GM19351 (cell line): ENCODE measurements at regions not wholly inside any gene's neighbourhood (a gene's known extent, or its start where the extent isn't known, plus 50 kb on each side); places are given as distances from the start of the nearest gene placed in this dataset.
A peak's percentile ranks its signal among the peaks of the same experiment; 100 is the strongest.

Source experiments
- ATAC-seq: cut with Tn5 transposase; IDR thresholded peaks from one replicate; pipeline ENCODE4 v1.9.1; 2021; ENCODE audit warnings: mild to moderate bottlenecking, moderate library complexity; ENCODE audit not compliant: unreplicated experiment

- no peak for ATAC-seq
These were observed 206.4 kb upstream of the CCDC150 start for GRCh38 chr2:196433116-196433515.

GRCh38 chr2:196434217-196434616 lies 205.3 kb upstream of the CCDC150 start:
- no peak for ATAC-seq

GRCh38 chr2:196435189-196435588 lies 204.3 kb upstream of the CCDC150 start:
- ATAC-seq: no peak

GRCh38 chr2:196437626-196438025 lies 201.9 kb upstream of the CCDC150 start:
- ATAC-seq: no peak

- ATAC-seq: no peak
These were observed 199.8 kb upstream of the CCDC150 start for GRCh38 chr2:196439760-196440159.

- ATAC-seq: no peak
These were observed 199.1 kb upstream of the CCDC150 start for GRCh38 chr2:196440413-196440812.

GRCh38 chr2:196441527-196441926 lies 198.0 kb upstream of the CCDC150 start:
- ATAC-seq: peak; percentile 54

- ATAC-seq: no peak
These were observed 197.3 kb upstream of the CCDC150 start for GRCh38 chr2:196442211-196442610.

GRCh38 chr2:196444442-196444841 lies 195.1 kb upstream of the CCDC150 start:
- ATAC-seq: no peak

- ATAC-seq: no peak
These were observed 193.5 kb upstream of the CCDC150 start for GRCh38 chr2:196445991-196446390.

GRCh38 chr2:196448407-196449079 lies 191.0 kb upstream of the CCDC150 start:
- peak; percentile 17 for ATAC-seq

GRCh38 chr2:196449083-196449482 lies 190.4 kb upstream of the CCDC150 start:
- ATAC-seq: peak; percentile 82

- ATAC-seq: no peak
These were observed 186.8 kb upstream of the CCDC150 start for GRCh38 chr2:196452758-196453157.

- peak; percentile 67 for ATAC-seq
These were observed 185.9 kb upstream of the CCDC150 start for GRCh38 chr2:196453613-196454047.

- ATAC-seq: no peak
These were observed 185.0 kb upstream of the CCDC150 start for GRCh38 chr2:196454492-196454891.

- ATAC-seq: peak; percentile 57
These were observed 180.0 kb upstream of the CCDC150 start for GRCh38 chr2:196459539-196459938.

- no peak for ATAC-seq
These were observed 175.8 kb upstream of the CCDC150 start for GRCh38 chr2:196463706-196464105.

- ATAC-seq: no peak
These were observed 175.2 kb upstream of the CCDC150 start for GRCh38 chr2:196464311-196464710.

GRCh38 chr2:196466581-196466980 lies 172.9 kb upstream of the CCDC150 start:
- ATAC-seq: no peak

GRCh38 chr2:196468394-196468793 lies 171.1 kb upstream of the CCDC150 start:
- ATAC-seq: no peak

GRCh38 chr2:196473617-196474016 lies 165.9 kb upstream of the CCDC150 start:
- ATAC-seq: no peak

GRCh38 chr2:196475611-196476010 lies 163.9 kb upstream of the CCDC150 start:
- ATAC-seq: no peak

- no peak for ATAC-seq
These were observed 160.9 kb upstream of the CCDC150 start for GRCh38 chr2:196478588-196478987.
